ENCODE measurements at regions not wholly inside any gene's neighbourhood (a gene's known extent, or its start where the extent isn't known, plus 50 kb on each side); places are given as distances from the start of the nearest gene placed in this dataset.

- no TSS peak for BruUV-seq (replicated peaks)
- H3K9me1 ChIP-seq (replicated peaks; ENCODE audit: control insufficient read depth, extremely low read depth, insufficient read depth, low read length), result no peaks in the 10 kb centered on the region
- H2AFZ ChIP-seq (ENCODE audit: low read depth, low read length), result no peak overlapping the region
- H3K36me3 ChIP-seq (ENCODE audit: control insufficient read depth in 2 of 2, extremely low read depth in 1 of 2, insufficient read depth in 2 of 2, low read length in 2 of 2), result no peaks in the 10 kb centered on the region
- CTCF ChIA-PET, result no interaction called here
- H3K9ac ChIP-seq (replicated peaks; ENCODE audit: extremely low read depth, insufficient read depth, low read length), result no peak overlapping the region
- no peaks in the 10 kb centered on the region for H3K27me3 ChIP-seq (ENCODE audit: control insufficient read depth in 2 of 2, insufficient read depth in 2 of 2, low read length in 2 of 2)
- POLR2A ChIA-PET, result no interaction called here
- no peaks in the 10 kb centered on the region for H3K9me3 ChIP-seq (replicated peaks; ENCODE audit: control insufficient read depth, insufficient read depth, low read length)
- H3K4me2 ChIP-seq (ENCODE audit: insufficient read depth, low read length), result no peak overlapping the region
- no peaks in the 10 kb centered on the region for H3K79me2 ChIP-seq (ENCODE audit: control insufficient read depth, insufficient read depth, low read length)
- no peak overlapping the region for H3K27ac ChIP-seq (ENCODE audit: insufficient read depth, low read depth, low read length)
- DNase-seq (ENCODE audit: low read depth, low spot score) (no peak), FAIRE-seq (no peak)
- intact Hi-C loops (cut with micrococcal nuclease), result no loop called here
- no peaks in the 10 kb centered on the region for H3K4me1 ChIP-seq (ENCODE audit: control insufficient read depth, extremely low read depth, insufficient read depth, low read length)
- H4K20me1 ChIP-seq (replicated peaks; ENCODE audit: control insufficient read depth, extremely low read depth, insufficient read depth, low read length), result no peaks in the 10 kb centered on the region
- dilution Hi-C loops (cut with MboI; ENCODE audit: extremely low pct_ligation_motif_present, low sequenced_read_pairs), result no loop called here
- TF ChIP-seq POLR2A (IDR thresholded peaks at IDR 0.05; ENCODE audit: low read depth, low read length) (no peak), POLR2AphosphoS5 (IDR thresholded peaks at IDR 0.05; ENCODE audit: insufficient read depth, low read depth, low read length) (no peak), EZH2 (IDR thresholded peaks at IDR 0.05; ENCODE audit: borderline replicate concordance, low read depth, low read length, severe bottlenecking) (no peak), MYC (IDR thresholded peaks at IDR 0.05; ENCODE audit: low read depth, low read length) (no peak), JUN (IDR thresholded peaks at IDR 0.05; ENCODE audit: borderline replicate concordance, insufficient read depth, insufficient read length, low read depth) (no peak)
- TF ChIP-seq, protein P1, sequence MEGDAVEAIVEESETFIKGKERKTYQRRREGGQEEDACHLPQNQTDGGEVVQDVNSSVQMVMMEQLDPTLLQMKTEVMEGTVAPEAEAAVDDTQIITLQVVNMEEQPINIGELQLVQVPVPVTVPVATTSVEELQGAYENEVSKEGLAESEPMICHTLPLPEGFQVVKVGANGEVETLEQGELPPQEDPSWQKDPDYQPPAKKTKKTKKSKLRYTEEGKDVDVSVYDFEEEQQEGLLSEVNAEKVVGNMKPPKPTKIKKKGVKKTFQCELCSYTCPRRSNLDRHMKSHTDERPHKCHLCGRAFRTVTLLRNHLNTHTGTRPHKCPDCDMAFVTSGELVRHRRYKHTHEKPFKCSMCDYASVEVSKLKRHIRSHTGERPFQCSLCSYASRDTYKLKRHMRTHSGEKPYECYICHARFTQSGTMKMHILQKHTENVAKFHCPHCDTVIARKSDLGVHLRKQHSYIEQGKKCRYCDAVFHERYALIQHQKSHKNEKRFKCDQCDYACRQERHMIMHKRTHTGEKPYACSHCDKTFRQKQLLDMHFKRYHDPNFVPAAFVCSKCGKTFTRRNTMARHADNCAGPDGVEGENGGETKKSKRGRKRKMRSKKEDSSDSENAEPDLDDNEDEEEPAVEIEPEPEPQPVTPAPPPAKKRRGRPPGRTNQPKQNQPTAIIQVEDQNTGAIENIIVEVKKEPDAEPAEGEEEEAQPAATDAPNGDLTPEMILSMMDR (IDR thresholded peaks at IDR 0.05; ENCODE audit: extremely low read depth in 1 of 2, insufficient read depth in 1 of 2, low read depth in 1 of 2, low read length in 2 of 2), result no peak
- TF ChIP-seq, protein P2, sequence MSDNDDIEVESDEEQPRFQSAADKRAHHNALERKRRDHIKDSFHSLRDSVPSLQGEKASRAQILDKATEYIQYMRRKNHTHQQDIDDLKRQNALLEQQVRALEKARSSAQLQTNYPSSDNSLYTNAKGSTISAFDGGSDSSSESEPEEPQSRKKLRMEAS (IDR thresholded peaks at IDR 0.05; ENCODE audit: insufficient read depth, insufficient read length), result no peak
- no peak overlapping the region for H3K4me3 ChIP-seq (replicated peaks in 1 of 3; ENCODE audit: insufficient read depth in 1 of 3, low read depth in 1 of 3, low read length in 3 of 3)
These were observed 466.0 kb downstream of the NR4A2 start for GRCh38 chr2:155866477-155866876.

DNA sequence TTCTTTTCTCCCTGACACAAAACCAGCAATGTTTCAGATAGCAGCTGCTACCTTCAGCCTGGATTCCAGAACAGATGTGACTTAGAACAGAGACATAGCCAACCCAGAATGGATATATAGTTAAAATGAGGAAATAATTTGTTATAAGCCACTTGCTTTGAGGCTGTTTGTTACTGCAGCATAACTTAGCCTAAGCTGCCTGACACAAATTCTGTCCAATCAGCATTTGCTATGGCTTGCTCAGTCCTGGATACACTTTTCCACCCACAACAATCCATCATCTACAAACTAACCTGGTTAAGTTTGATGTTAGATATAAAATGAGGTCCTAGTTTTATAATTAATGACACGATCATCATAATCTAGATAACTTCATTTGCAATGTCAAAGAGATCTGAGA is 480.4 kb downstream of the NR4A2 start:
- CTCF ChIA-PET, result no interaction called here
- Histone ChIP-seq H3K4me3 (replicated peaks in 1 of 3; ENCODE audit: insufficient read depth in 1 of 3, low read depth in 1 of 3, low read length in 3 of 3) (no peak overlapping the region), H3K9me1 (replicated peaks; ENCODE audit: control insufficient read depth, extremely low read depth, insufficient read depth, low read length) (no peaks in the 10 kb centered on the region), H3K27ac (ENCODE audit: insufficient read depth, low read depth, low read length) (no peak overlapping the region), H3K79me2 (ENCODE audit: control insufficient read depth, insufficient read depth, low read length) (no peaks in the 10 kb centered on the region), H2AFZ (ENCODE audit: low read depth, low read length) (no peak overlapping the region), H3K9me3 (replicated peaks; ENCODE audit: control insufficient read depth, insufficient read depth, low read length) (no peaks in the 10 kb centered on the region), H4K20me1 (replicated peaks; ENCODE audit: control insufficient read depth, extremely low read depth, insufficient read depth, low read length) (no peaks in the 10 kb centered on the region), H3K4me2 (ENCODE audit: insufficient read depth, low read length) (no peak overlapping the region), H3K36me3 (ENCODE audit: control insufficient read depth in 2 of 2, extremely low read depth in 1 of 2, insufficient read depth in 2 of 2, low read length in 2 of 2) (no peaks in the 10 kb centered on the region), H3K4me1 (ENCODE audit: control insufficient read depth, extremely low read depth, insufficient read depth, low read length) (no peaks in the 10 kb centered on the region), H3K9ac (replicated peaks; ENCODE audit: extremely low read depth, insufficient read depth, low read length) (no peak overlapping the region), H3K27me3 (ENCODE audit: control insufficient read depth in 2 of 2, insufficient read depth in 2 of 2, low read length in 2 of 2) (no peaks in the 10 kb centered on the region)
- TF ChIP-seq, protein P2 (IDR thresholded peaks at IDR 0.05; ENCODE audit: insufficient read depth, insufficient read length), result no peak
- TF ChIP-seq, protein P1 (IDR thresholded peaks at IDR 0.05; ENCODE audit: extremely low read depth in 1 of 2, insufficient read depth in 1 of 2, low read depth in 1 of 2, low read length in 2 of 2), result no peak
- POLR2A ChIA-PET, result no interaction called here
- intact Hi-C loops (cut with micrococcal nuclease), result no loop called here
- DNase-seq (ENCODE audit: low read depth, low spot score), result no peak
- FAIRE-seq, result no peak
- no TSS peak for BruUV-seq (replicated peaks)
- dilution Hi-C loops (cut with MboI; ENCODE audit: extremely low pct_ligation_motif_present, low sequenced_read_pairs), result no loop called here
